Aorta (tissue), 5 donors: ENCODE measurements at regions not wholly inside any gene's neighbourhood (a gene's known extent, or its start where the extent isn't known, plus 50 kb on each side); places are given as distances from the start of the nearest gene placed in this dataset.

Source experiments
- ATAC-seq: fragments of 200-7000 bp; cut with Tn5 transposase; one replicate; pipeline ENCODE4 v1.9.1; 2022; ENCODE audit warnings: moderate library complexity; ENCODE audit not compliant: low FRiP score
- DNase-seq, 2 donors: peaks; one replicate each; pipeline ENCODE4 v3.0.0-alpha.2; 2020
- H3K27ac ChIP-seq, 2 donors: one replicate each; pipeline ENCODE4 v1.5.1; 2013; ENCODE audit warnings: low read length in 2 of 2, mild to moderate bottlenecking in 2 of 2, moderate library complexity in 2 of 2, control low read depth in 1 of 2, inconsistent platforms in 1 of 2, low read depth in 1 of 2
- H3K27me3 ChIP-seq, 2 donors: one replicate each; pipeline ENCODE4 v1.6.1; 2013; ENCODE audit warnings: control low read depth in 1 of 2, low read length in 1 of 2, mild to moderate bottlenecking in 1 of 2, moderate library complexity in 1 of 2; ENCODE audit not compliant: insufficient read depth in 2 of 2, control insufficient read depth in 1 of 2
- H3K36me3 ChIP-seq, 2 donors: one replicate each; pipeline ENCODE4 v1.6.1; 2013; ENCODE audit warnings: control low read depth in 1 of 2, low read length in 1 of 2, mild to moderate bottlenecking in 1 of 2; ENCODE audit not compliant: insufficient read depth in 2 of 2, control insufficient read depth in 1 of 2
- H3K4me1 ChIP-seq, 2 donors: one replicate each; pipeline ENCODE4 v1.6.1; 2013; ENCODE audit warnings: low read length in 2 of 2, control low read depth in 1 of 2, mild to moderate bottlenecking in 1 of 2, moderate library complexity in 1 of 2; ENCODE audit not compliant: insufficient read depth in 2 of 2, control insufficient read depth in 1 of 2
- H3K4me3 ChIP-seq, 2 donors: one replicate each; pipeline ENCODE4 v1.5.1; 2013; ENCODE audit warnings: low read length in 2 of 2, control low read depth in 1 of 2, mild to moderate bottlenecking in 1 of 2
- H3K9me3 ChIP-seq: one replicate; pipeline ENCODE4 v1.6.1; 2013; ENCODE audit warnings: mild to moderate bottlenecking, low read length; ENCODE audit not compliant: control insufficient read depth
- WGBS, 2 donors: extraction: QIAGEN DNeasy Blood & Tissue Kit; methylation state at CpG; one replicate each; pipeline ENCODE4 v1.1.7; 2013; 5-methylcytosine and 5-hydroxymethylcytosine counted together
- intact Hi-C, 2 donors: fragments of 100-400 bp; cut with DNase I; formaldehyde crosslinking; loops; one replicate each; pipeline versions ENCODE4 v1.14.2 to v1.15.0; 2022
- donor health status: healthy with polysubstance abuse.
- donor health status: Bipolar disorder and iron deficiency.
- donor health status: DM: no; HTN: no; CAD: no.
- donor health status: DM: no; HTN: no; CAD: no.
- donor health status: DM: yes; HTN: yes; CAD: no.

- 83 to 89% methylated on average over 1 of the region's 1 CpG for WGBS, 2 donors
- Histone ChIP-seq H3K4me3 (no peak overlapping the region), H3K27ac (no peak overlapping the region), H3K4me1 (peaks cover 0 to 1% of the 10 kb centered on the region in 2 donors), H3K27me3 (no peaks in the 10 kb centered on the region), H3K9me3 (no peaks in the 10 kb centered on the region), H3K36me3 (no peaks in the 10 kb centered on the region)
- ATAC-seq (no peak), DNase-seq (no peak)
- intact Hi-C loops = no loop called here
Observed at GRCh38 chr11:27276141-27276540, 86.9 kb downstream of the CCDC34 start.

- ATAC-seq (no peak), DNase-seq (no peak)
- H3K27ac ChIP-seq = no peak overlapping the region
- H3K4me3 ChIP-seq = no peak overlapping the region
- H3K9me3 ChIP-seq = no peaks in the 10 kb centered on the region
- no peaks in the 10 kb centered on the region for H3K27me3 ChIP-seq
- intact Hi-C loops = no loop called here
- no peaks in the 10 kb centered on the region for H3K4me1 ChIP-seq
- H3K36me3 ChIP-seq = no peaks in the 10 kb centered on the region
Observed at GRCh38 chr11:27274854-27275395, 88.1 kb downstream of the CCDC34 start.

GRCh38 chr11:27266125-27266524 lies 96.9 kb downstream of the CCDC34 start:
- 63 to 72% methylated on average over 2 of the region's 2 CpGs for WGBS, 2 donors
- Histone ChIP-seq H3K9me3 (no peaks in the 10 kb centered on the region), H3K27ac (no peak overlapping the region), H3K27me3 (no peaks in the 10 kb centered on the region), H3K4me1 (no peaks in the 10 kb centered on the region), H3K4me3 (no peak overlapping the region), H3K36me3 (no peaks in the 10 kb centered on the region)
- ATAC-seq (no peak), DNase-seq (no peak)
- intact Hi-C loops = no loop called here

- no peak for ATAC-seq
- no peaks in the 10 kb centered on the region for H3K36me3 ChIP-seq
- no peak overlapping the region for H3K4me3 ChIP-seq
- no peaks in the 10 kb centered on the region for H3K27me3 ChIP-seq
- H3K9me3 ChIP-seq = no peaks in the 10 kb centered on the region
- intact Hi-C loops = no loop called here
- WGBS, 2 donors = 89 to 91% methylated on average over 3 of the region's 3 CpGs
- H3K27ac ChIP-seq = no peak overlapping the region
- no peak for DNase-seq
- no peaks in the 10 kb centered on the region for H3K4me1 ChIP-seq
Observed at GRCh38 chr11:27263986-27264385, 99.0 kb downstream of the CCDC34 start.

- DNase-seq (no peak), ATAC-seq (no peak)
- Histone ChIP-seq H3K27me3 (no peaks in the 10 kb centered on the region), H3K9me3 (no peaks in the 10 kb centered on the region), H3K4me1 (no peaks in the 10 kb centered on the region), H3K36me3 (no peaks in the 10 kb centered on the region), H3K27ac (no peak overlapping the region), H3K4me3 (no peak overlapping the region)
- intact Hi-C loops = no loop called here
Observed at GRCh38 chr11:27263046-27263445, 100.0 kb downstream of the CCDC34 start.

- ATAC-seq = no peak
- H3K27me3 ChIP-seq = no peaks in the 10 kb centered on the region
- no peaks in the 10 kb centered on the region for H3K4me1 ChIP-seq
- H3K27ac ChIP-seq = no peak overlapping the region
- no peak for DNase-seq
- intact Hi-C loops = no loop called here
- H3K4me3 ChIP-seq = no peak overlapping the region
- H3K9me3 ChIP-seq = no peaks in the 10 kb centered on the region
- H3K36me3 ChIP-seq = no peaks in the 10 kb centered on the region
Observed at GRCh38 chr11:27255447-27255828, 107.6 kb downstream of the CCDC34 start.

- no peak for ATAC-seq
- no peaks in the 10 kb centered on the region for H3K4me1 ChIP-seq
- 6 to 17% methylated on average over 1 of the region's 1 CpG for WGBS, 2 donors
Observed at GRCh38 chr11:27254744-27255446, 108.1 kb downstream of the CCDC34 start.

GRCh38 chr11:27253224-27253623 lies 109.8 kb downstream of the CCDC34 start:
- no peak overlapping the region for H3K4me3 ChIP-seq
- ATAC-seq (no peak), DNase-seq (no peak)
- intact Hi-C loops = no loop called here
- no peaks in the 10 kb centered on the region for H3K4me1 ChIP-seq
- 92 to 97% methylated on average over 1 of the region's 1 CpG for WGBS, 2 donors
- H3K9me3 ChIP-seq = no peaks in the 10 kb centered on the region
- H3K27ac ChIP-seq = no peak overlapping the region
- H3K36me3 ChIP-seq = no peaks in the 10 kb centered on the region
- no peaks in the 10 kb centered on the region for H3K27me3 ChIP-seq

More at GRCh38 chr11:27254744-27255446, 108.1 kb downstream of the CCDC34 start:
- DNase-seq = no peak
- Histone ChIP-seq H3K36me3 (no peaks in the 10 kb centered on the region), H3K27ac (no peak overlapping the region), H3K27me3 (no peaks in the 10 kb centered on the region), H3K9me3 (no peaks in the 10 kb centered on the region), H3K4me3 (no peak overlapping the region)
- intact Hi-C loops = no loop called here

GRCh38 chr11:27250867-27251665 lies 111.9 kb downstream of the CCDC34 start:
- no peak for DNase-seq
- Histone ChIP-seq H3K4me1 (no peaks in the 10 kb centered on the region), H3K27ac (no peak overlapping the region), H3K27me3 (no peaks in the 10 kb centered on the region), H3K9me3 (no peaks in the 10 kb centered on the region), H3K36me3 (no peaks in the 10 kb centered on the region), H3K4me3 (no peak overlapping the region)
- 88 to 89% methylated on average over 5 of the region's 5 CpGs for WGBS, 2 donors
- ATAC-seq = no peak
- intact Hi-C loops = no loop called here
